ENCODE measurements at regions not wholly inside any gene's neighbourhood (a gene's known extent, or its start where the extent isn't known, plus 50 kb on each side); places are given as distances from the start of the nearest gene placed in this dataset.

DNA sequence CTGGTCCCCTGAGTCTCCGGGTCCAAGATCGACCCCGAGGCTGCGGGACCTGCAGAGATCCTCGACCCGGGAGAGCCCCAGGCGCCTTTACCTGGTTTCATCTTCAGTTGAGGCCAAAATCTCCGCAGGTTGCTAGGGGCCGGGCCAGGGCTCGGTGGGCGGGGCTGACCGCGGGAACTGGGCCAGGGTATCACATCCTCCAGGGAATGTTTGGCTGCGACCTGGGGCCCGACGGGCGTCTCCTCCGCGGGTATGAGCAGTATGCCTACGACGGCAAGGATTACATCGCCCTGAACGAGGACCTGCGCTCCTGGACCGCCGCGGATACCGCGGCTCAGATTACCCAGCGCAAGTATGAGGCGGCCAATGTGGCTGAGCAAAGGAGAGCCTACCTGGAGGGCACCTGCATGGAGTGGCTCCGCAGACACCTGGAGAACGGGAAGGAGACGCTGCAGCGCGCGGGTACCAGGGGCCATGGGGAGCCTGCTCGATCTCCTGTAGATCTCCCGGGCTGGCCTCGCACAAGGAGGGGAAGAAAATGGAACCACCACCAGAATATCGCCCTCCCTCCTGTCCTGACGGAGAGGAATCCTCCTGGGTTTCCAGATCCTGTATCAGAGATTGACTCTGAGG, 53.8 kb upstream of the POLR1H start:
- peaks cover 27% of the 10 kb centered on the region for H3K27me3 ChIP-seq (replicated peaks)
- H3K4me3 ChIP-seq (ENCODE audit: low read depth, low read length) = no peak overlapping the region
- TF ChIP-seq, protein P1, sequence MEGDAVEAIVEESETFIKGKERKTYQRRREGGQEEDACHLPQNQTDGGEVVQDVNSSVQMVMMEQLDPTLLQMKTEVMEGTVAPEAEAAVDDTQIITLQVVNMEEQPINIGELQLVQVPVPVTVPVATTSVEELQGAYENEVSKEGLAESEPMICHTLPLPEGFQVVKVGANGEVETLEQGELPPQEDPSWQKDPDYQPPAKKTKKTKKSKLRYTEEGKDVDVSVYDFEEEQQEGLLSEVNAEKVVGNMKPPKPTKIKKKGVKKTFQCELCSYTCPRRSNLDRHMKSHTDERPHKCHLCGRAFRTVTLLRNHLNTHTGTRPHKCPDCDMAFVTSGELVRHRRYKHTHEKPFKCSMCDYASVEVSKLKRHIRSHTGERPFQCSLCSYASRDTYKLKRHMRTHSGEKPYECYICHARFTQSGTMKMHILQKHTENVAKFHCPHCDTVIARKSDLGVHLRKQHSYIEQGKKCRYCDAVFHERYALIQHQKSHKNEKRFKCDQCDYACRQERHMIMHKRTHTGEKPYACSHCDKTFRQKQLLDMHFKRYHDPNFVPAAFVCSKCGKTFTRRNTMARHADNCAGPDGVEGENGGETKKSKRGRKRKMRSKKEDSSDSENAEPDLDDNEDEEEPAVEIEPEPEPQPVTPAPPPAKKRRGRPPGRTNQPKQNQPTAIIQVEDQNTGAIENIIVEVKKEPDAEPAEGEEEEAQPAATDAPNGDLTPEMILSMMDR (IDR thresholded peaks at IDR 0.05; ENCODE audit: low read depth, low read length, missing control alignments) = no peak
- H3K27ac ChIP-seq = no peak overlapping the region
- H3K36me3 ChIP-seq (replicated peaks) = no peaks in the 10 kb centered on the region
- DNase-seq = no peak
- in situ Hi-C loops (cut with HindIII; ENCODE audit: low pct_ligation_motif_present, low sequenced_read_pairs) = no loop called here

DNA sequence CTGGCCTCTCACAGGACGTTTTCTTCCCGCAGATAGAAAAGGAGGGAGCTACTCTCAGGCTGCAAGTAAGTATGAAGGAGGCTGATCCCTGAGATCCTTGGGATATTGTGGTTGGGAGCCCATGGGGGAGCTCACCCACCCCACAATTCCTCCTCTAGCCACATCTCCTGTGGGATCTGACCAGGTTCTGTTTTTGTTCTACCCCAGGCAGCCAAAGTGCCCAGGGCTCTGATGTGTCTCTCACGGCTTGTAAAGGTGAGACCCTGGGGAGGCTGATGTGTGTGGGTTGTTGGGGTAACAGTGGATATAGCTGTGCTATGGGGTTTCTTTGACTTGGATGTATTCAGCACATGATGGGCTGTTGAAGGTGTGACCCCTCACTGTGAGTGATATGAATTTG, 52.0 kb upstream of the POLR1H start:
- DNase-seq = no peak
- H3K27me3 ChIP-seq (replicated peaks) = peaks cover 27% of the 10 kb centered on the region
- H3K4me3 ChIP-seq (ENCODE audit: low read depth, low read length) = no peak overlapping the region
- H3K36me3 ChIP-seq (replicated peaks) = no peaks in the 10 kb centered on the region
- in situ Hi-C loops (cut with HindIII; ENCODE audit: low pct_ligation_motif_present, low sequenced_read_pairs) = no loop called here
- H3K27ac ChIP-seq = no peak overlapping the region
- TF ChIP-seq, protein P1 (IDR thresholded peaks at IDR 0.05; ENCODE audit: low read depth, low read length, missing control alignments) = no peak

Data from brain microvascular endothelial cell (primary cell).